HCT116 (cell line): ENCODE measurements at regions not wholly inside any gene's neighbourhood (a gene's known extent, or its start where the extent isn't known, plus 50 kb on each side); places are given as distances from the start of the nearest gene placed in this dataset.
A peak's percentile ranks its signal among the peaks of the same experiment; 100 is the strongest.

Source experiments
- ATAC-seq: fragments of 200-7000 bp; cut with Tn5 transposase; 2 replicates; pipeline ENCODE4 v1.9.1; 2020; ENCODE audit warnings: mild to moderate bottlenecking, moderate library complexity
- BruUV-seq: library from RNA; stranded (reverse); fragments of 400-500 nt; replicated peaks from 2 replicates; lab custom pipeline; 2021; lab: Mats Ljungman, UMichigan
- CTCF ChIA-PET: fragments of 300-600 bp; sonication (Branson Sonifier 250); formaldehyde crosslinking; loops from one replicate; lab custom pipeline; 2021; ENCODE audit warnings: antibody characterized with exemption; lab: Charles Lee
- POLR2A ChIA-PET: fragments of 300-600, 350-600 bp; sonication (Branson Sonifier 250); formaldehyde crosslinking; loops from one replicate; lab custom pipeline; 2021; ENCODE audit warnings: antibody characterized with exemption; lab: Charles Lee
- RAD21 ChIA-PET, 2 experiments: fragments of 300-600 bp; sonication (Branson Sonifier 250); formaldehyde crosslinking; loops; one replicate each; lab custom pipeline; 2023; ENCODE audit warnings: low total read pairs in 2 of 2; ENCODE audit not compliant: uncharacterized antibody in 2 of 2, unreplicated experiment in 2 of 2, low non-redundant PET in 1 of 2; lab: Charles Lee
- DNase-seq: peaks from one replicate; pipeline ENCODE4 v3.0.0-alpha.2; 2010; ENCODE audit warnings: low read depth, low spot score
- H2AFZ ChIP-seq: fragments of 200-600 bp; shearing (Covaris generic), sonication (generic); 2 replicates; pipeline ENCODE4 v1.6.1; 2017; ENCODE audit warnings: low read depth, mixed run types, mixed read lengths, antibody characterized with exemption, low read length; ENCODE audit not compliant: poor library complexity, severe bottlenecking
- H3K27ac ChIP-seq: 2 replicates; pipeline ENCODE4 v1.5.1; 2012; ENCODE audit warnings: low read depth, low read length
- H3K27me3 ChIP-seq: fragments of 200-600 bp; sonication (generic); 2 replicates; pipeline ENCODE4 v1.6.1; 2016; ENCODE audit warnings: mixed run types, low read length, mixed read lengths; ENCODE audit not compliant: insufficient read depth
- H3K36me3 ChIP-seq, 2 experiments: fragments of 200-500 bp in 1 of 2; fragments of 200-600 bp in 1 of 2; sonication (Bioruptor generic) in 1 of 2; sonication (generic) in 1 of 2; 2 replicates each; pipeline versions ENCODE4 v1.5.1 to v1.6.1; 2014 to 2016; ENCODE audit warnings: low read length in 2 of 2, inconsistent platforms in 1 of 2, mixed read lengths in 1 of 2, mixed run types in 1 of 2; ENCODE audit not compliant: insufficient read depth in 2 of 2, control insufficient read depth in 1 of 2
- H3K4me1 ChIP-seq, 2 experiments: fragments of 200-600 bp in 1 of 2; sonication (generic) in 1 of 2; 2 replicates each; pipeline versions ENCODE4 v1.5.1 to v1.6.1; 2012 to 2017; ENCODE audit warnings: low read length in 2 of 2, inconsistent platforms in 1 of 2, mild to moderate bottlenecking in 1 of 2, mixed read lengths in 1 of 2, mixed run types in 1 of 2, moderate library complexity in 1 of 2; ENCODE audit not compliant: insufficient read depth in 2 of 2, control insufficient read depth in 1 of 2
- H3K4me2 ChIP-seq: fragments of 200-600 bp; sonication (generic); 2 replicates; pipeline ENCODE4 v1.6.1; 2017; ENCODE audit warnings: mixed run types, low read length, mixed read lengths
- H3K4me3 ChIP-seq, 2 experiments: fragments of 200-600 bp in 1 of 2; sonication (generic) in 1 of 2; replicated peaks in 1 of 2; 2 replicates each; pipeline ENCODE4 v1.5.1; 2011 to 2016; ENCODE audit warnings: low read length in 2 of 2, control low read depth in 1 of 2, low read depth in 1 of 2, mild to moderate bottlenecking in 1 of 2, mixed read lengths in 1 of 2, mixed run types in 1 of 2
- H3K79me2 ChIP-seq: fragments of 200-600 bp; sonication (generic); 2 replicates; pipeline ENCODE4 v1.6.1; 2017; ENCODE audit warnings: mild to moderate bottlenecking, mixed run types, low read length, moderate library complexity, mixed read lengths; ENCODE audit not compliant: insufficient read depth
- H3K9ac ChIP-seq: fragments of 200-600 bp; sonication (generic); 2 replicates; pipeline ENCODE4 v1.6.1; 2016; ENCODE audit warnings: low read length, mixed read lengths
- H3K9me2 ChIP-seq: fragments of 200-600 bp; sonication (generic), shearing (Covaris generic); 2 replicates; pipeline ENCODE4 v1.6.1; 2017; ENCODE audit warnings: mixed run types, mild to moderate bottlenecking, moderate library complexity; ENCODE audit not compliant: insufficient read depth
- H3K9me3 ChIP-seq, 2 experiments: fragments of 200-500 bp in 1 of 2; fragments of 200-600 bp in 1 of 2; sonication (Bioruptor generic) in 1 of 2; sonication (generic) in 1 of 2; 2 replicates each; pipeline ENCODE4 v1.6.1; 2014 to 2017; ENCODE audit warnings: low read length in 2 of 2, mixed read lengths in 2 of 2, inconsistent platforms in 1 of 2, low read depth in 1 of 2, mild to moderate bottlenecking in 1 of 2, mixed run types in 1 of 2, moderate library complexity in 1 of 2; ENCODE audit not compliant: control insufficient read depth in 1 of 2, insufficient read depth in 1 of 2
- H4K20me1 ChIP-seq: fragments of 200-600 bp; sonication (generic), shearing (Covaris generic); 2 replicates; pipeline ENCODE4 v1.6.1; 2017; ENCODE audit warnings: mixed run types, mild to moderate bottlenecking, moderate library complexity; ENCODE audit not compliant: insufficient read depth
- ATF3 ChIP-seq: IDR thresholded peaks from 2 replicates; pipeline ENCODE4 v1.6.1; 2012
- CEBPB ChIP-seq: IDR thresholded peaks from 2 replicates; pipeline ENCODE4 v1.6.1; 2012; ENCODE audit warnings: low read depth
- EGR1 ChIP-seq: IDR thresholded peaks from 2 replicates; pipeline ENCODE4 v1.6.1; 2012; ENCODE audit warnings: low read depth
- FOSL1 ChIP-seq: IDR thresholded peaks from 2 replicates; pipeline ENCODE4 v1.6.1; 2012; ENCODE audit warnings: low read depth
- MAX ChIP-seq: IDR thresholded peaks from 2 replicates; pipeline ENCODE4 v1.6.1; 2012
- RAD21 ChIP-seq: IDR thresholded peaks from 2 replicates; pipeline ENCODE4 v1.6.1; 2012; ENCODE audit warnings: low read depth, mild to moderate bottlenecking
- REST ChIP-seq: IDR thresholded peaks from 2 replicates; pipeline ENCODE4 v1.6.1; 2012; ENCODE audit warnings: low read depth
- SP1 ChIP-seq: IDR thresholded peaks from 2 replicates; pipeline ENCODE4 v1.6.1; 2012; ENCODE audit warnings: low read depth
- SRF ChIP-seq: IDR thresholded peaks from 2 replicates; pipeline ENCODE4 v1.6.1; 2012; ENCODE audit warnings: low read depth
- TCF7L2 ChIP-seq: IDR thresholded peaks from 2 replicates; pipeline ENCODE4 v1.7.0; 2011; ENCODE audit warnings: borderline replicate concordance, inconsistent platforms; ENCODE audit not compliant: insufficient read depth, insufficient read length; ENCODE audit errors: extremely low read depth
- intact Hi-C: fragments of 100-400 bp; cut with micrococcal nuclease; formaldehyde crosslinking; loops from 2 replicates; pipeline ENCODE4 v1.10.0; 2022

- TF ChIP-seq SRF (no peak), RAD21 (no peak), MAX (no peak), FOSL1 (no peak), CEBPB (no peak), EGR1 (no peak), SP1 (no peak), TCF7L2 (no peak), ATF3 (no peak)
Observed at GRCh38 chr12:83850531-83850930, 1062.1 kb downstream of the SLC6A15 start (continued).

GRCh38 chr12:83848702-83849101, 1063.9 kb downstream of the SLC6A15 start:
- RAD21 ChIA-PET = no interaction called here
- no peaks in the 10 kb centered on the region for H3K9me2 ChIP-seq
- H3K9me3 ChIP-seq = no peaks in the 10 kb centered on the region
- H3K79me2 ChIP-seq = no peaks in the 10 kb centered on the region
- H3K27me3 ChIP-seq = no peaks in the 10 kb centered on the region
- H3K4me1 ChIP-seq = no peaks in the 10 kb centered on the region
- H2AFZ ChIP-seq = no peak overlapping the region
- H3K27ac ChIP-seq = no peak overlapping the region
- no peaks in the 10 kb centered on the region for H4K20me1 ChIP-seq
- H3K36me3 ChIP-seq = no peaks in the 10 kb centered on the region
- H3K4me2 ChIP-seq = no peak overlapping the region
- no TSS peak for BruUV-seq
- TF ChIP-seq EGR1 (no peak), REST (peak; percentile 15; the same call in 1 of the 2 replicates)
- H3K9ac ChIP-seq = no peak overlapping the region
- ATAC-seq (no peak), DNase-seq (no peak)
- intact Hi-C loops = no loop called here
- CTCF ChIA-PET = no interaction called here
- POLR2A ChIA-PET = no interaction called here
- no peak overlapping the region for H3K4me3 ChIP-seq
